ENCODE measurements at regions not wholly inside any gene's neighbourhood (a gene's known extent, or its start where the extent isn't known, plus 50 kb on each side); places are given as distances from the start of the nearest gene placed in this dataset.
A peak's percentile ranks its signal among the peaks of the same experiment; 100 is the strongest.

- DNase-seq (no peak), ATAC-seq (replicated peaks in 1 of 2) (no peak)
- Mint-ChIP-seq H3K27me3 (ENCODE audit: low read depth) (no peaks in the 10 kb centered on the region), H3K4me1 (ENCODE audit: low read depth) (no peaks in the 10 kb centered on the region), H3K36me3 (ENCODE audit: insufficient read depth in 2 of 2) (peaks cover 13 to 21% of the 10 kb centered on the region in 2 donors), H3K9me3 (peaks cover 18 to 22% of the 10 kb centered on the region in 2 donors), H3K27ac (no peak overlapping the region), H3K4me3 (no peak overlapping the region)
Measured at GRCh38 chr10:131776496-131776895, 124.3 kb upstream of the PPP2R2D start.

- Mint-ChIP-seq H3K9me3 (peaks cover 18 to 22% of the 10 kb centered on the region in 2 donors), H3K27me3 (ENCODE audit: low read depth) (no peaks in the 10 kb centered on the region), H3K4me3 (no peak overlapping the region), H3K27ac (no peak overlapping the region), H3K4me1 (ENCODE audit: low read depth) (no peaks in the 10 kb centered on the region), H3K36me3 (ENCODE audit: insufficient read depth in 2 of 2) (peaks cover 13 to 21% of the 10 kb centered on the region in 2 donors)
- DNase-seq (no peak), ATAC-seq (replicated peaks in 1 of 2) (no peak)
Measured at GRCh38 chr10:131777162-131777561, 123.6 kb upstream of the PPP2R2D start.

DNA sequence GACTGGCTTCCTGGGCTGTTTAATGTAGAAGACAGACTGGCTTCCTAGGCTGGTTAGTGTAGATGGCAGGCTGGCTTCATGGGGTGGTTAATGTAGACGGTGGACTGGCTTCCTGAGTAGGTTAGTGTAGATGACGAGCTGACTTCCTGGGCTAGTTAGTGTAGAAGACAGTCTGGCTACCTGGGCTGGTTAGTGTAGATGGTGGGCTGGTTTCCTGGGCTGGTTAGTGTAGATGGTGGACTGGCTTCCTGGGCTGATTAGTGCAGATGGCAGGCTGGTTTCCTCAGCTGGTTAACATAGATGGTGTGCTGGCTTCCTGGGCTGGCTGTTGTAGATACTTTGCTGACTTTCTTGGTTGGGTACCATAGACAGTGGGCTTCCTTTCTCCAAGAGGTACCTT, 122.9 kb upstream of the PPP2R2D start:
- Mint-ChIP-seq H3K4me1 (ENCODE audit: low read depth) (no peaks in the 10 kb centered on the region), H3K36me3 (ENCODE audit: insufficient read depth in 2 of 2) (peaks cover 16 to 21% of the 10 kb centered on the region in 2 donors), H3K4me3 (no peak overlapping the region), H3K27me3 (ENCODE audit: low read depth) (no peaks in the 10 kb centered on the region), H3K9me3 (peaks cover 18 to 22% of the 10 kb centered on the region in 2 donors), H3K27ac (no peak overlapping the region)
- DNase-seq: no peak
- ATAC-seq (replicated peaks in 1 of 2): no peak

- Mint-ChIP-seq H3K36me3 (ENCODE audit: insufficient read depth in 2 of 2) (peaks cover 16 to 21% of the 10 kb centered on the region in 2 donors), H3K4me1 (ENCODE audit: low read depth) (no peaks in the 10 kb centered on the region), H3K4me3 (no peak overlapping the region), H3K27me3 (ENCODE audit: low read depth) (peaks cover 2% of the 10 kb centered on the region), H3K27ac (no peak overlapping the region), H3K9me3 (peaks cover 19 to 23% of the 10 kb centered on the region in 2 donors)
- ATAC-seq (replicated peaks in 1 of 2) (no peak), DNase-seq (no peak)
Measured at GRCh38 chr10:131778385-131778784, 122.4 kb upstream of the PPP2R2D start.

- H3K4me1 Mint-ChIP-seq (ENCODE audit: low read depth): no peaks in the 10 kb centered on the region
- H3K4me3 Mint-ChIP-seq: no peak overlapping the region
- H3K36me3 Mint-ChIP-seq (ENCODE audit: insufficient read depth in 2 of 2): peaks cover 16 to 21% of the 10 kb centered on the region in 2 donors
- ATAC-seq (replicated peaks in 1 of 2) (no peak), DNase-seq (no peak)
- H3K27me3 Mint-ChIP-seq (ENCODE audit: low read depth): peaks cover 4% of the 10 kb centered on the region
- no peak overlapping the region for H3K27ac Mint-ChIP-seq
- H3K9me3 Mint-ChIP-seq: peaks cover 21 to 26% of the 10 kb centered on the region in 2 donors
Measured at GRCh38 chr10:131778842-131779241, 122.0 kb upstream of the PPP2R2D start.

DNA sequence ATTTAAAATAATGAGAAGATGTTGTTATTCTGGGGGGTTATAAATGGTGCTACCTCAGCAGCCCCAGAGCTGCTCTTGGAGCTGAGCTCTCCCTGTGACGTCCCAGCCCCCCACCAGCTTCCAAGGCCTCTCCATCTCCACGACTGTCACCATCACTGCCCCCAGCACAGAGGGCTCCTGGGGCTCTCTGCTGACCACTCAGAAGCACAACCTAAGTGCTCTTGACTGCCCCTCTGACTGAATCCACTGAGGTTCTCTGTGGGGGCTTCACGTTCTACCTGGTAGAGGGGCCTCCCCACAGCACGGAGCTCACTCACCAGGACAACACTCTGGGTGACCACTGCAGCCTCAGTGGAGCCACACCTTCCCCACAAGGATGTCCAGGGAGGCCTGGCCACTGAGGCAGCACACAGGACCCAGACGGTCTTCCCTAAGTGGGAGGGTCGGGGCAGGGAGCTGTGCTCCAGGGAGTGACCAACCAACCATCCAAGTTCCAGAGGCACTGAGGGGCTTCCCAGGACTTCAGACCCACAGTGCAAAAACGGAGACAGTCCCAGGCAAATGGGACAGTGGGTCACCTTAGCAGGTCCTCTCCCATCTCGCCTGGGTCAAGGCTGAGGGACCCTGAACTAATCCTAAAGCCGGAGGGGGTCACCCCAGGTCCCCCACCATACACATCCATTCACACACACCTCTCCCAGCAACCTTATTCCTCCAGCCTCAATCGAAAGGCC, 121.0 kb upstream of the PPP2R2D start:
- no peaks in the 10 kb centered on the region for H3K4me1 Mint-ChIP-seq (ENCODE audit: low read depth)
- DNase-seq (no peak), ATAC-seq (replicated peaks in 1 of 2) (no peak)
- peaks cover 16 to 21% of the 10 kb centered on the region in 2 donors for H3K36me3 Mint-ChIP-seq (ENCODE audit: insufficient read depth in 2 of 2)
- peaks cover 21 to 26% of the 10 kb centered on the region in 2 donors for H3K9me3 Mint-ChIP-seq
- H3K4me3 Mint-ChIP-seq: no peak overlapping the region
- peaks cover 4% of the 10 kb centered on the region for H3K27me3 Mint-ChIP-seq (ENCODE audit: low read depth)
- H3K27ac Mint-ChIP-seq: no peak overlapping the region

DNA sequence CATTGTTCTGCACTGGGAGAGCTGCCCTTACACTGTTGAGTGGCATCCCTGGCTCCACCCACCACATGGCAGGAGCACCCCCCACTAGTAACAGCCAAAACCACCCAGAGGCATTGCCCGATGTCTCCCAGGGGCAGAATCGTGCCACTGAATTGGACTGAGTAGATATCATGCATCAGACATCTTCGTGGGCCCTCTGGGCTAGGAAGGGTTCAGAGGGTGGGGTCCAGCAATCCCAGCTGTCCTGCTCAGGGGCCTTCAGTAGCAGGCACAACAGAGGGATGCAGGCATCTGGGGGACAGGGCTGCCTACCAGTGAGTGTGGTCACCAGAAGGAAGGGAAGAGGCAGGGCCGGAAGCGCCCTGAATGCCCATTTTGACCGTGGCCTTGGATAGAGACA, 119.7 kb upstream of the PPP2R2D start:
- H3K27ac Mint-ChIP-seq: no peak overlapping the region
- peaks cover 20 to 22% of the 10 kb centered on the region in 2 donors for H3K9me3 Mint-ChIP-seq
- ATAC-seq (replicated peaks in 1 of 2): no peak

DNA sequence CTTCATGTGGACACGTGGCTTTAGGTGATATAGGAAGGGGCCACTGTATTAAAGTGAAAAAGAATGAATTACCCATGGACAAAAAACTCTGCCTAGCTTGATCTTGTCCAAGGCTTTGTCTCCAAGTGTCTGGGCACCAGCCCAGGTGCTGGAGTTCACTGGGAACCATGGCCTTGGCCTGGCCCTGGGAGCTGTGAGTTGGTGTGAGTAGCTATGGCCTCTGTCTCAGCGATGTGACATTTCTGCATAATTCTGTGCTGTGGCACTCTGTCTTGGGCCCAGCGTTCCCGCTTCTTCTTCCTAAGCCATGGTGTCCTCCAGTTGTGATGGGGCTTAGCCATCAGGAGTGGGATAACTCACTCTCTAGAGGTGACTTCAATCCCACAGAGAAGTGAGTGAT, 119.0 kb upstream of the PPP2R2D start:
- H3K27ac Mint-ChIP-seq: no peak overlapping the region
- peaks cover 13 to 17% of the 10 kb centered on the region in 2 donors for H3K9me3 Mint-ChIP-seq
- no peak overlapping the region for H3K4me3 Mint-ChIP-seq
- peaks cover 12 to 13% of the 10 kb centered on the region in 2 donors for H3K36me3 Mint-ChIP-seq (ENCODE audit: insufficient read depth in 2 of 2)
- H3K4me1 Mint-ChIP-seq (ENCODE audit: low read depth): no peaks in the 10 kb centered on the region
- peaks cover 4% of the 10 kb centered on the region for H3K27me3 Mint-ChIP-seq (ENCODE audit: low read depth)
- no peak for ATAC-seq (replicated peaks in 1 of 2)
- no peak for DNase-seq

More for the DNA sequence above, 119.7 kb upstream of the PPP2R2D start:
- Mint-ChIP-seq H3K36me3 (ENCODE audit: insufficient read depth in 2 of 2) (peaks cover 15 to 17% of the 10 kb centered on the region in 2 donors), H3K27me3 (ENCODE audit: low read depth) (peaks cover 4% of the 10 kb centered on the region), H3K4me3 (no peak overlapping the region), H3K4me1 (ENCODE audit: low read depth) (no peaks in the 10 kb centered on the region)
- DNase-seq: no peak

DNA sequence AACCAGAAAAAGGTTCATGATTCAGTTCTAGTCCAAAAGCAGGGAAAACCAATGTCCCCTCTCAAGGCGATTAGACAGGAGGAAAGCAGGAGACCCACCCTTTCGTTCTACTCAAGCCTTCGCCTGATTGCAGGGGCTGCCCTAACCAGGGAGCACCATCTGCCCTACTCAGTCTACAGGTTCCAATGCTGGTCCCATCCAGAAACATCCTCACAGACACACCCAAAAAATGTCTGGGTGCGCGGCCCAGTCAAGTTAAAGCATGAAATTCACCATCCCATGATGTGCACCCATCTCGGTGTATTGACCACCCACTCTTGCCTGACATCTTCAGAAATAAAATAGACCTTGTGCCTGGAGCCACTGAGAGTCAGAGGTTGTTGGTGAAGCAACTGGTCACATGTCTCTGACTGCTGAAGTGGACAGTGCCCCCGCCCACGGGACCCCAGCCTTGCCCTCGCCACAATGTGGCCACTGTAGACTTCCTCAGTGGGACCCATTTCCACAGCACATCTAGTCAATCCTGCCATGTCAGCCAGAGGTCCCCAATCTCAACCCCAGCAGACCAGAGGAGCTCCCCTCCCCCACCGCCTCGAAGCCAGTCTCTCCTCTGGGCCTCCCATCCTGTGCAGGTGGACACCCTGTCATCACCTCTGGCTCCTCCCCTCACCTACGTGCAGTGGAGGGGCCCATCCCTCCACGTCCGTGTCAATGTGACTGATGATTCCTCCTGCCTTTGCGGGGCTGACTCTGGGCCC, 116.3 kb upstream of the PPP2R2D start:
- peaks cover 4% of the 10 kb centered on the region for H3K27me3 Mint-ChIP-seq (ENCODE audit: low read depth)
- no peak for ATAC-seq (replicated peaks in 1 of 2)
- no peak overlapping the region for H3K27ac Mint-ChIP-seq
- peaks cover 2 to 4% of the 10 kb centered on the region in 2 donors for H3K9me3 Mint-ChIP-seq
- no peak overlapping the region for H3K4me3 Mint-ChIP-seq
- no peaks in the 10 kb centered on the region for H3K4me1 Mint-ChIP-seq (ENCODE audit: low read depth)
- peaks cover 0 to 3% of the 10 kb centered on the region in 2 donors for H3K36me3 Mint-ChIP-seq (ENCODE audit: insufficient read depth in 2 of 2)
- DNase-seq: no peak

- Mint-ChIP-seq H3K27ac (no peak overlapping the region), H3K36me3 (ENCODE audit: insufficient read depth in 2 of 2) (peaks cover 0 to 3% of the 10 kb centered on the region in 2 donors), H3K4me3 (no peak overlapping the region), H3K27me3 (ENCODE audit: low read depth) (peaks cover 4% of the 10 kb centered on the region), H3K9me3 (peaks cover 2 to 4% of the 10 kb centered on the region in 2 donors), H3K4me1 (ENCODE audit: low read depth) (no peaks in the 10 kb centered on the region)
- DNase-seq (no peak), ATAC-seq (replicated peaks in 1 of 2) (no peak)
Measured at GRCh38 chr10:131785121-131785460, 115.7 kb upstream of the PPP2R2D start.

GRCh38 chr10:131786756-131787605, 113.8 kb upstream of the PPP2R2D start:
- Mint-ChIP-seq H3K27ac (no peak overlapping the region), H3K27me3 (ENCODE audit: low read depth) (peaks cover 4% of the 10 kb centered on the region), H3K4me3 (no peak overlapping the region), H3K36me3 (ENCODE audit: insufficient read depth in 2 of 2) (peaks cover 0 to 3% of the 10 kb centered on the region in 2 donors), H3K4me1 (ENCODE audit: low read depth) (no peaks in the 10 kb centered on the region), H3K9me3 (peaks cover 2 to 6% of the 10 kb centered on the region in 2 donors)
- peak; percentile 26 to 36 for DNase-seq
- no peak for ATAC-seq (replicated peaks in 1 of 2)

DNA sequence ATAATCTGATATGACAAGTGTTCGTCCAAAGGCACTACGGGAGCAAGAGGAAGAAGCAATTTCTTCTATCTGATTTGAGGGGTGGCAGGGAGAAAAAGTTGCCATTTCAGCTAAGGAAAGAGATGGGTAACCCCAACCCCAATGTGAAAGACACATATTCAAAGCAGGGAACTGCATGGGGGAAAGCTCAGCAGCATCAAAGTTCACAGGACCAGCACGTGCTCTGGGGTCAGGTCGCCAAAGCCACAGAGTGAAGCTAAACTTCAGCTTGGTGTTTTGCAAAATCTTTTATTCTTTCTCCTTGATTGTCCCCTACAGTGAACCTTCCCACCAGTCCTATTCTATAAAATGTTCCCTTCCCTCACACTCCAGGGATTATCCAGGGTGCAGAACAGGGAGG, 112.8 kb upstream of the PPP2R2D start:
- no peak for ATAC-seq (replicated peaks in 1 of 2)
- H3K36me3 Mint-ChIP-seq (ENCODE audit: insufficient read depth in 2 of 2): no peaks in the 10 kb centered on the region
- H3K4me1 Mint-ChIP-seq (ENCODE audit: low read depth): no peaks in the 10 kb centered on the region
- no peak for DNase-seq
- peaks cover 4% of the 10 kb centered on the region for H3K27me3 Mint-ChIP-seq (ENCODE audit: low read depth)
- H3K9me3 Mint-ChIP-seq: peaks cover 2 to 6% of the 10 kb centered on the region in 2 donors
- H3K27ac Mint-ChIP-seq: no peak overlapping the region
- H3K4me3 Mint-ChIP-seq: no peak overlapping the region

DNA sequence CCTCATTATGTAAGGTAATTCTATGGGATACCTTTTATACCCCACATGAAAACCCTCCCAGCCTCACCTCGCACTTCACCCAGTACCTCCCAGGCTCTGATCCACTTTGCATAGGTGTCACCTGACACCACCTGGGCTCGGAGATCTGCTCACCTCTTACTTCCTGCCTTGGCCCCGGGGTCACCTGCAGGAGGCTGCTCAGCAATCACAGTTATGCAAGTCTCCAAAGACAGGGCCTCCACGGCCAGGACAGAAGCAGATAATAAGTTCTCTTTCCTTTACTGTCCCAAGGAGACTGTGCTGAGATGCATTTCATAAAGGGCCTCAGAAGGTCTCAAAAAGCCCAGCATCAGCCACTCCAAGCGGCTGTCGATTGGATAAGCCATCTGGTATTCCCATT, 112.4 kb upstream of the PPP2R2D start:
- Mint-ChIP-seq H3K27me3 (ENCODE audit: low read depth) (peaks cover 2% of the 10 kb centered on the region), H3K27ac (no peak overlapping the region), H3K4me3 (no peak overlapping the region), H3K4me1 (ENCODE audit: low read depth) (no peaks in the 10 kb centered on the region), H3K36me3 (ENCODE audit: insufficient read depth in 2 of 2) (no peaks in the 10 kb centered on the region), H3K9me3 (peaks cover 1 to 5% of the 10 kb centered on the region in 2 donors)
- ATAC-seq (replicated peaks in 1 of 2) (no peak), DNase-seq (no peak)

Measured in activated T-cell treated with anti-CD3 and anti-CD28 coated beads, Interleukin-2, amount 50 U/mL, for 72 hours (primary cell).